ENCODE measurements at regions not wholly inside any gene's neighbourhood (a gene's known extent, or its start where the extent isn't known, plus 50 kb on each side); places are given as distances from the start of the nearest gene placed in this dataset.
A peak's percentile ranks its signal among the peaks of the same experiment; 100 is the strongest.

DNA sequence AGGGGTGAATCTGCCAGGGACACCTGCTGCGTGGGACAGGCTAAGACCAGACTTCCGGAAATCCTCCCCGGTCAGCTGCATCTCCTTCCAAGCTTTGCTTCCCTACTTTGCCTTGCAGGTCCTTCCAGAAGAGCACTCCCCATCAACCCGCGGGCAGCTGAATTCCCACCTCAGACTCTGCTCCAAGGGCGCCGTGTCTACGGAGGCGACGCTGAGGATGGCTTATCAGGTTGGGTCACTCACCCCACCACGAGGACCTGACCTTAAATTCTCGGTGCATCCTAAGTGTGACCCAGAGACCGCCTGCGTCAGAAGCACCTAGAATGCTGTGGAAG lies 78.9 kb upstream of the KMT2C start:
- Histone ChIP-seq H3K4me1 (ENCODE audit: insufficient read depth, low read length, poor library complexity, severe bottlenecking) (peaks cover 9% of the 10 kb centered on the region), H2AFZ (ENCODE audit: low read length) (no peak overlapping the region), H4K20me1 (ENCODE audit: insufficient read depth, low read length, poor library complexity, severe bottlenecking) (no peaks in the 10 kb centered on the region), H3K9me3 (ENCODE audit: insufficient read depth, low read depth, low read length) (no peaks in the 10 kb centered on the region), H3K36me3 (ENCODE audit: insufficient read depth, low read length) (no peaks in the 10 kb centered on the region), H3K9me2 (replicated peaks; ENCODE audit: low read depth, low read length) (no peaks in the 10 kb centered on the region), H3K4me3 (ENCODE audit: low read length, poor library complexity, severe bottlenecking) (no peak overlapping the region), H3K27me3 (ENCODE audit: insufficient read depth, low read length, poor library complexity, severe bottlenecking) (no peaks in the 10 kb centered on the region), H3K79me2 (ENCODE audit: insufficient read depth, low read length) (no peaks in the 10 kb centered on the region), H3K4me2 (ENCODE audit: low read depth, low read length, poor library complexity, severe bottlenecking) (no peak overlapping the region), H3K9ac (ENCODE audit: low read depth, low read length, poor library complexity, severe bottlenecking) (no peak overlapping the region), H3F3A (ENCODE audit: low read depth) (no peaks in the 10 kb centered on the region)
- TF ChIP-seq EZH2phosphoT487 (IDR thresholded peaks at IDR 0.05; ENCODE audit: borderline replicate concordance), result no peak
- TF ChIP-seq, protein P1, sequence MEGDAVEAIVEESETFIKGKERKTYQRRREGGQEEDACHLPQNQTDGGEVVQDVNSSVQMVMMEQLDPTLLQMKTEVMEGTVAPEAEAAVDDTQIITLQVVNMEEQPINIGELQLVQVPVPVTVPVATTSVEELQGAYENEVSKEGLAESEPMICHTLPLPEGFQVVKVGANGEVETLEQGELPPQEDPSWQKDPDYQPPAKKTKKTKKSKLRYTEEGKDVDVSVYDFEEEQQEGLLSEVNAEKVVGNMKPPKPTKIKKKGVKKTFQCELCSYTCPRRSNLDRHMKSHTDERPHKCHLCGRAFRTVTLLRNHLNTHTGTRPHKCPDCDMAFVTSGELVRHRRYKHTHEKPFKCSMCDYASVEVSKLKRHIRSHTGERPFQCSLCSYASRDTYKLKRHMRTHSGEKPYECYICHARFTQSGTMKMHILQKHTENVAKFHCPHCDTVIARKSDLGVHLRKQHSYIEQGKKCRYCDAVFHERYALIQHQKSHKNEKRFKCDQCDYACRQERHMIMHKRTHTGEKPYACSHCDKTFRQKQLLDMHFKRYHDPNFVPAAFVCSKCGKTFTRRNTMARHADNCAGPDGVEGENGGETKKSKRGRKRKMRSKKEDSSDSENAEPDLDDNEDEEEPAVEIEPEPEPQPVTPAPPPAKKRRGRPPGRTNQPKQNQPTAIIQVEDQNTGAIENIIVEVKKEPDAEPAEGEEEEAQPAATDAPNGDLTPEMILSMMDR (conservative IDR thresholded peaks at IDR 0.05; ENCODE audit: low read length), result no peak

DNA sequence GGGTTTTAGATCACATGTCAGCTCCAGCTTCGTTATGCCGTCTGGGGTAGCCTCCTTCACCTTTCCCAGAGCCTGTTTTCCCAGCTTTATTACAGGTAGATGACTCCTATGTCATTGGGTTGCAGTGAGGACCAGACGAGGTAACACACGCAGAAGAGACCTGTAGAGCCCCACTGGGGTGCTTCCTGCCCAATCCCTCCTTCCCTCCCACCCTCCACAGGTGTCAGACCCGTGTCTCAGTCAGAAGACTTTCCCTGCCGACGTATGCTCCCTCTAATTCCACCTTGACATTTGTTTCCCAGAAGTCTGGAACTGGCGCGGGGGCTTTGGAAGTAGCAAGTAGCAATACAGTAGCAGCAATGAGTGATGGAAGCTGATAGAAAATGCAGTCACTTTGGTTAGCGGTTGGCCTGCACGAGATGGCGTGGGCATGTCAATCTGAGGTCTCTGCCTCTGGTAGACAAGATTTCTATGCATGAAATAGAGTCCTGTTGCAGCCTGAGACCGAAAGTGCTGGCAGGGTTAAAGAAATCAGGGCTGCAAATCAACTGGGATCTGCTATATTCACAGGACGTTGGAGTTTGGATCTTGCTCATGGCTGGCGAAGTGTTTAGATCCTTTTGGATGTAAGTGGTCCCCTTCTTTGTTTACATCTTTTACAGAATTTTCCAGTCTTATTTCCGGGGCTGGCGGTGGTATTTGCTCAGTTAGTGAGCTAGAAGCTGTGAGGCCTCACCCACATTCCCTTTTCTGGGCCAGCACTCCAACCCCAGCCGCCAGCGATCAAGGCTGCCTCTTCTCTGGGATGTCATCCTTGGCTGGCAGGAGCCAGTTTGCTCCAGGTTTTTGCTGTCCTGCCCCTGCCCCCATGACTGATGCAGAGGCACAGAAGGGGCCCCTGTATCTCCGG lies 78.3 kb upstream of the KMT2C start:
- Histone ChIP-seq H3K27me3 (ENCODE audit: insufficient read depth, low read length, poor library complexity, severe bottlenecking) (no peaks in the 10 kb centered on the region), H3K9me3 (ENCODE audit: insufficient read depth, low read depth, low read length) (no peaks in the 10 kb centered on the region), H4K20me1 (ENCODE audit: insufficient read depth, low read length, poor library complexity, severe bottlenecking) (no peaks in the 10 kb centered on the region)

DNA sequence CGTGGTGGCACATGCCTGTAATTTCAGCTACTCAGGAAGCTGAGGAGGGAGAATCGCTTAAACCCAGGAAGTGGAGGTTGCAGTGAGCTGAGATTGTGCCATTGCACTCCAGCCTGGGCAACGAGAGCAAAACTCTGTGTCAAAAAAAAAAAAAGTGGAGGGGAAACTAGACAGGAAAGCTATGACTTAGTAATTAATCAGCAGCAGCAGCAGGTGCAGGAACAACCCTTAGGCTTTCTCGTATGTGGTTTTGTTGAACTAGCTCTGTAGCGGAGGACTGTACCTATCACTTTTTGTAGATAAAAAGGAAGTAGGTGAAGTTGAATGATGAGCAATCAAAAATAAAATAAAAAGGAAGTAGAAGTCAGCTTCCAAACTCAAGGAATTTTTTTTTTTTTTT lies 76.9 kb upstream of the KMT2C start:
- no peaks in the 10 kb centered on the region for H3K27me3 ChIP-seq (ENCODE audit: insufficient read depth, low read length, poor library complexity, severe bottlenecking)
- H3K9me2 ChIP-seq (replicated peaks; ENCODE audit: low read depth, low read length), result no peaks in the 10 kb centered on the region
- H3K36me3 ChIP-seq (ENCODE audit: insufficient read depth, low read length), result no peaks in the 10 kb centered on the region
- no peak overlapping the region for H3K4me3 ChIP-seq (ENCODE audit: low read length, poor library complexity, severe bottlenecking)
- H3F3A ChIP-seq (ENCODE audit: low read depth), result no peaks in the 10 kb centered on the region
- H3K4me1 ChIP-seq (ENCODE audit: insufficient read depth, low read length, poor library complexity, severe bottlenecking), result peaks cover 9% of the 10 kb centered on the region
- no peak overlapping the region for H3K9ac ChIP-seq (ENCODE audit: low read depth, low read length, poor library complexity, severe bottlenecking)
- TF ChIP-seq, protein P1 (conservative IDR thresholded peaks at IDR 0.05; ENCODE audit: low read length), result no peak
- TF ChIP-seq EZH2phosphoT487 (IDR thresholded peaks at IDR 0.05; ENCODE audit: borderline replicate concordance), result no peak
- no peaks in the 10 kb centered on the region for H4K20me1 ChIP-seq (ENCODE audit: insufficient read depth, low read length, poor library complexity, severe bottlenecking)
- peak overlapping the region; percentile 49 for H3K4me2 ChIP-seq (ENCODE audit: low read depth, low read length, poor library complexity, severe bottlenecking)
- H2AFZ ChIP-seq (ENCODE audit: low read length), result no peak overlapping the region
- H3K9me3 ChIP-seq (ENCODE audit: insufficient read depth, low read depth, low read length), result no peaks in the 10 kb centered on the region
- no peaks in the 10 kb centered on the region for H3K79me2 ChIP-seq (ENCODE audit: insufficient read depth, low read length)

More for the DNA sequence above, 78.3 kb upstream of the KMT2C start:
- no peaks in the 10 kb centered on the region for H3K36me3 ChIP-seq (ENCODE audit: insufficient read depth, low read length)
- H3K9me2 ChIP-seq (replicated peaks; ENCODE audit: low read depth, low read length), result no peaks in the 10 kb centered on the region
- TF ChIP-seq EZH2phosphoT487 (IDR thresholded peaks at IDR 0.05; ENCODE audit: borderline replicate concordance), result no peak
- TF ChIP-seq, protein P1 (conservative IDR thresholded peaks at IDR 0.05; ENCODE audit: low read length), result no peak
- H3K4me1 ChIP-seq (ENCODE audit: insufficient read depth, low read length, poor library complexity, severe bottlenecking), result peaks cover 9% of the 10 kb centered on the region
- no peak overlapping the region for H3K4me2 ChIP-seq (ENCODE audit: low read depth, low read length, poor library complexity, severe bottlenecking)
- H2AFZ ChIP-seq (ENCODE audit: low read length), result no peak overlapping the region
- H3K79me2 ChIP-seq (ENCODE audit: insufficient read depth, low read length), result no peaks in the 10 kb centered on the region
- H3F3A ChIP-seq (ENCODE audit: low read depth), result no peaks in the 10 kb centered on the region
- no peak overlapping the region for H3K9ac ChIP-seq (ENCODE audit: low read depth, low read length, poor library complexity, severe bottlenecking)
- H3K4me3 ChIP-seq (ENCODE audit: low read length, poor library complexity, severe bottlenecking), result no peak overlapping the region

All from Loucy (cell line).